LoVo (cell line): ENCODE measurements at regions not wholly inside any gene's neighbourhood (a gene's known extent, or its start where the extent isn't known, plus 50 kb on each side); places are given as distances from the start of the nearest gene placed in this dataset.
A peak's percentile ranks its signal among the peaks of the same experiment; 100 is the strongest.
"Not testable (repeated sequence)": the region's sequence is repeated elsewhere in the genome, so short reads cannot be mapped to it uniquely, and the experiment has no call there.

Experiments used
- DNase-seq: peaks from one replicate; pipeline ENCODE4 v3.0.0-alpha.2; 2016; ENCODE audit warnings: low spot score

- no peak for DNase-seq
These were observed 575.0 kb downstream of the CHSY3 start for GRCh38 chr5:130479045-130479804.

- DNase-seq, result peak; percentile 62
These were observed 572.1 kb downstream of the CHSY3 start for GRCh38 chr5:130476325-130476724.

- DNase-seq, result no peak
These were observed 558.3 kb downstream of the CHSY3 start for GRCh38 chr5:130462516-130462915.

- DNase-seq, result no peak
These were observed 550.9 kb downstream of the CHSY3 start for GRCh38 chr5:130455175-130455574.

- no peak for DNase-seq
These were observed 548.5 kb downstream of the CHSY3 start for GRCh38 chr5:130452744-130453143.

- no peak for DNase-seq
These were observed 532.2 kb downstream of the CHSY3 start for GRCh38 chr5:130436430-130436829.

- no peak for DNase-seq
These were observed 523.1 kb downstream of the CHSY3 start for GRCh38 chr5:130427222-130427955.

- DNase-seq, result no peak
These were observed 521.2 kb downstream of the CHSY3 start for GRCh38 chr5:130425424-130425823.

GRCh38 chr5:130424341-130424740 is 520.1 kb downstream of the CHSY3 start:
- DNase-seq, result no peak

- no peak for DNase-seq
These were observed 498.6 kb downstream of the CHSY3 start for GRCh38 chr5:130402906-130403305.

GRCh38 chr5:130400091-130400490 is 495.8 kb downstream of the CHSY3 start:
- no peak for DNase-seq

- DNase-seq, result no peak
These were observed 494.6 kb downstream of the CHSY3 start for GRCh38 chr5:130398825-130399224.

GRCh38 chr5:130397727-130398126 is 493.5 kb downstream of the CHSY3 start:
- not testable (repeated sequence) for DNase-seq

- DNase-seq, result no peak
These were observed 492.9 kb downstream of the CHSY3 start for GRCh38 chr5:130397132-130397531.

GRCh38 chr5:130391727-130392264 is 487.5 kb downstream of the CHSY3 start:
- not testable (repeated sequence) for DNase-seq

- no peak for DNase-seq
These were observed 481.9 kb downstream of the CHSY3 start for GRCh38 chr5:130386155-130386554.

GRCh38 chr5:130385656-130386055 is 481.4 kb downstream of the CHSY3 start:
- DNase-seq, result no peak

- no peak for DNase-seq
These were observed 461.7 kb downstream of the CHSY3 start for GRCh38 chr5:130365956-130366355.

- DNase-seq, result no peak
These were observed 445.9 kb downstream of the CHSY3 start for GRCh38 chr5:130350131-130350530.

GRCh38 chr5:130337179-130337888 is 433.1 kb downstream of the CHSY3 start:
- peak; percentile 12 for DNase-seq

- DNase-seq, result no peak
These were observed 430.9 kb downstream of the CHSY3 start for GRCh38 chr5:130335117-130335516.

GRCh38 chr5:130333089-130333488 is 428.8 kb downstream of the CHSY3 start:
- no peak for DNase-seq

GRCh38 chr5:130331332-130331731 is 427.1 kb downstream of the CHSY3 start:
- no peak for DNase-seq
